HG03108 (cell line): ENCODE measurements at regions not wholly inside any gene's neighbourhood (a gene's known extent, or its start where the extent isn't known, plus 50 kb on each side); places are given as distances from the start of the nearest gene placed in this dataset.

Source experiments
- ATAC-seq: cut with Tn5 transposase; IDR thresholded peaks from one replicate; pipeline ENCODE4 v1.9.1; 2021; ENCODE audit warnings: moderate library complexity; ENCODE audit not compliant: unreplicated experiment

- no peak for ATAC-seq
These were observed 597.5 kb upstream of the PCDH15 start for GRCh38 chr10:55398497-55398882.

- no peak for ATAC-seq
These were observed 596.9 kb upstream of the PCDH15 start for GRCh38 chr10:55397777-55398496.

DNA sequence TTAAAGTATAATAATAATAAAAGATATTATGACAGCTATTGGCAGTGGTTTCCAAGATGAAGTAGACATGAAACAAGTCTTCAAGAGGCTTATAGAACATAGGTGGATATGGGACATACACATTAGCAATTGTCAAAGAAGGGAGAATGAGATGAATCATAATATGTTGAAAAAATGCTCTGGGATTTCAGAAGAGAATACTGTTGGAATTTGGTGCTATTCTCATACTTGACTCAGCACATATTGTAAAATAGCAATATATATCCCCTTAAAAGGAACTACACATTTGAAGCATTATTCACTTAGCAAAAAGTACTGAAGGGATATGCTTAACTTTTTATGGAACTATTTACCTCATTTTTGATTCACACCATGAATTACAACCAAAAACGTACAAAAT lies 577.2 kb upstream of the PCDH15 start:
- no peak for ATAC-seq

- ATAC-seq = no peak
These were observed 573.9 kb upstream of the PCDH15 start for GRCh38 chr10:55374917-55375316.

GRCh38 chr10:55374060-55374459 lies 573.0 kb upstream of the PCDH15 start:
- no peak for ATAC-seq

GRCh38 chr10:55369670-55370420 lies 568.8 kb upstream of the PCDH15 start:
- no peak for ATAC-seq

DNA sequence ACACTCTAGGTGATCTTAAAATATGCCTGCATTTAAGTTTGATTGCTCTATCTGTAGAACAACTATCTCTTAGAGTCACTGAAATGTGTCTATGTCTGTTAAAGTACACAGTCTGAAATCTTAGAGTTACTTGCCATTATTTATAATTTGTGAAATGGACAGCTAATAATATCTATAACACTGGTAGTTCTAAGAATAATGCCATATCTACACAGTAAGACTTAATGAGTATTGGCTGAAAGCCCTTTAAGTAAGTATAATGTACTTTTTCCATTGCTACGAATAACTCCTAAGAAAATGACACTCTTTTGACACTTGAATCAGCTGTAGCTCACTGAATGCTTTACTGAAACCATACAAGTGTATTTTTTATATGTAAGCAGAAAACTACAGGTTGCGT lies 567.4 kb upstream of the PCDH15 start:
- no peak for ATAC-seq

DNA sequence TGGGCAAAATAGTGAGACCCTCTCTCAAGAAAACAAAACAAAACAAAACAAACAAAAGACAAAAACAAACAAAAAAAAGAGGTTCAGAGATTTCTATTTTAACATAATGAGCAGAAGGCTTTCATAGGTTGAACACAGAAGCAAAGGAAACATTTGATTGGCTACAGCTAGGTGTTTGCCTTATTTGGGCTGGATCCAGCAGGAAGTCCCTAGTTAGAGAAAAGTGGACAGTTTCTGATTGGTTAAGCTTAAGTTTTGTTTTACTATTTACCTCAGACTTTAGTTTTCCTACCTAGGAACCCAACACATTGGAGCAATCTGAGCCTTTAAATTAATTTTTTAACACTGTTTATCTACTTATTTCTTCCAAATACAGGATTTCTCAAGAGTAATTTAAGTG lies 566.5 kb upstream of the PCDH15 start:
- ATAC-seq = no peak

- no peak for ATAC-seq
These were observed 557.5 kb upstream of the PCDH15 start for GRCh38 chr10:55358539-55358938.

GRCh38 chr10:55353414-55353813 lies 552.4 kb upstream of the PCDH15 start:
- ATAC-seq = no peak

- no peak for ATAC-seq
These were observed 550.4 kb upstream of the PCDH15 start for GRCh38 chr10:55351431-55351830.

DNA sequence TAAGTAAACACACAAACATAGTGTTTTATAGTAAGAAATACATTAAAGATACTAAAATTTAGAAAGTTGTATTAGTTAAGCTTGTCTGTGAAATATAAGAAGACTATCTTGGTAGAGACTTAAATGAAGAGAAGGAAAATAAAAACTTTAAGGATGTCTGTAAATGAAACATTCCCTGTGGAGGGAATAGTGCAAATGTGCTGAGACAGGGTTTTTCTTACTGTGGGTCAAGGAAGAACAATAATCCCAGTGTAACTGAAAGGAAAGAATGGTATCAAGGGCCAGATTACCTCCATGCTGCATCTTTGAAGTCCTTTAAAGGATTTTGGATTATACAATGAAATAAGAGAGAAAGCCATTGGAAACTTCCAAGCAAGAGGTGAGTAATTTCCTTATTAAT lies 547.5 kb upstream of the PCDH15 start:
- no peak for ATAC-seq

DNA sequence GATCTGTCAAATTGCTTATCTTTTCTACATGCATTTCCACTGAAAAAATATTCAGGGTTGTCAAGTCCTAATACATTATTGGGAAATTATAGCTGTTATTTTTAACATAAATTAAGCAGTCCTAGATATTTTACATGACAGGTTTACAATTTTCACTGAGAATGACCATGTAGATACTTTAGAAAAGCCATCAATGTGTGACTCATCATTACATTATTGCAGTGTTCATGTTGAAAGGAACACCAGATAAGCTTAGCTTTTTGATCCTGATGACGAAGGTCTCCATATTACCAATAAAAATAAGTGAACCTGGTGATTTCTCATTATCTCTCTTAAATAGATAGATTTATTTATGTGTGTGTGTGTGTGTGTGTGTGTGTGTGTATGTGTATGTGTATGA lies 529.5 kb upstream of the PCDH15 start:
- no peak for ATAC-seq

GRCh38 chr10:55329796-55330195 lies 528.8 kb upstream of the PCDH15 start:
- ATAC-seq = no peak

GRCh38 chr10:55320187-55320700 lies 519.2 kb upstream of the PCDH15 start:
- ATAC-seq = no peak

DNA sequence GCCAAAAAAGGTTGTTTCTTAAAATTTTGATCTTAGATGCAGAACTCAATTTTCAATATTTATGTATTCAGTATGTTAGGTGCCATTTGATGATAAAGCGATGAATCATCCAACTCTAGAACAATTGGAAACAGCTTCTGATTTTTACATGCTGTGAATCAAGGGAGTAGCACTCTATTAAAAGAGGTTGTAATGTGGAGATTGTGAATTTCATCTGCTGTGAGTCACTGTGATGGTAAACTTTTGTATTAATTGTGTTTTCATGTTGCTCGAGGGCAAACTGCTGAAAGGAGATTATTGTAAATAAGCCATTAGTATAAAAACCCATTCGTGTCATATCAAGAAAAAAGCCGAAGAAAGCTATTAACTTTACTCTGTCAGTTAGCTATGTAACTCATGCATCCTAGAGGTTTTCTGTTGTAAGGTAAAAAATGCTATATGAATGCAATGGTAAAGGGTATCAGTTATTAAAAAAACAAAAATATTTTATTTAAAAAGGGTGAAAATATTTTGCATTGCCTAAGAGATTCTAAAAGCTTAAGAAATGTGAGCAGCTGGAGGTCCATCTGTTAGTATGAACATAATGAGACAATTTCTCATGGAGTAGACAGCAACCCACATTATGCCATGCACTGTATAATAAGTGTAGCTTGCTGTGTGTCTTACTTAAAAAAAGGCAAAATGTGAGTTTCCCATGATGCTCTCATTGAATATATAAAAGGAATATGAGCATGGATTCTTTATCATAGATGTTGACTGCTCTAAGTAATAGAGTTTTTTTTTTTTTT lies 511.0 kb upstream of the PCDH15 start:
- no peak for ATAC-seq

- no peak for ATAC-seq
These were observed 509.1 kb upstream of the PCDH15 start for GRCh38 chr10:55310143-55310542.

- no peak for ATAC-seq
These were observed 504.3 kb upstream of the PCDH15 start for GRCh38 chr10:55305285-55305684.

- no peak for ATAC-seq
These were observed 486.3 kb upstream of the PCDH15 start for GRCh38 chr10:55287346-55287745.

DNA sequence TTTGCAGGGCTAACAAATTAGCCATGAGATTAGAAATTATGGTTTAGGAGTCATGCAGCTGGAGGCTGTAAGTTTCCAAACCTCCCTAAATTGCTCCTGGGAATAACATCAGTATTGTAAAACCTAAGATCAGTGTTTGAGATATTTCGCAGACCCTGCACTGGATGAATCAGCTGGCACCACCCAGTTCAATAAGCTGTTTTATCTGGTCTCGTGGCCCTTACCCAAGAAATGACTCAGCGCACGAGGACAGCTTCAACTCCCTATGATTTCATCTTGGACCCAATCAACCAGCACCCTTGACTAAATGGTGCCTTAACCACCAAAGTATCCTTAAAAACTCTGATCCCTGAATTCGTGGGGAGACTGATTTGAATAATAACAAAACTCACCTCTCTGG lies 482.0 kb upstream of the PCDH15 start:
- ATAC-seq = no peak

DNA sequence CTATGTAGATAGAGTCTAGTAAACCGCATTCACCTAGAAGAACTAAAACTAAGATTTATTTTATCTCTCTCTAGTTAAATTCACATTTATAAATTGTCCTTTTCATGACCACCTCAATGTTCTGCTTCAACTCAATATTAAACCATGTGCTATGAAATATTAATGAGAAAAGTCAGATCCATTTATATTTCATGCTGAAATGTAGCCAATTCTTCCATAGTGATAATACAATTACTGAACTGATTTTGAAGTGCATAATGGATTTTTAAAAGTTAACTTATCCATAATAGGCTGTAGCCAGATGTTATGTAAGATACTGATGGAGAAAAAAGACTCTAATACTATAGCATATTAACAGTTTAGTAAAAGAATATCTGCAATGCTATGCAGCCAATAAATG lies 479.7 kb upstream of the PCDH15 start:
- no peak for ATAC-seq

- no peak for ATAC-seq
These were observed 476.5 kb upstream of the PCDH15 start for GRCh38 chr10:55277549-55277948.
